Lower leg skin (tissue), 4 donors: ENCODE measurements at regions not wholly inside any gene's neighbourhood (a gene's known extent, or its start where the extent isn't known, plus 50 kb on each side); places are given as distances from the start of the nearest gene placed in this dataset.

Source experiments
- DNase-seq, 2 donors: peaks; one replicate each; pipeline ENCODE4 v3.0.0-alpha.2; 2019; ENCODE audit warnings: low spot score in 2 of 2
- H3K4me3 ChIP-seq: fragments of 200-600 bp; sonication (generic); 2 replicates; pipeline ENCODE4 v1.5.1; 2017; ENCODE audit warnings: mild to moderate bottlenecking, low read depth; ENCODE audit not compliant: poor library complexity, severe bottlenecking
- CTCF ChIP-seq, 3 donors: fragments of 450-650 bp; IDR thresholded peaks; one replicate each; pipeline ENCODE4 v1.5.1; 2016; ENCODE audit warnings: antibody characterized with exemption in 3 of 3, mild to moderate bottlenecking in 3 of 3, moderate library complexity in 2 of 3
- POLR2A ChIP-seq, 2 donors: fragments of 450-650 bp; IDR thresholded peaks; one replicate each; pipeline ENCODE4 v1.6.1; 2016 to 2017; ENCODE audit warnings: antibody characterized with exemption in 2 of 2, mild to moderate bottlenecking in 1 of 2, moderate library complexity in 1 of 2
- WGBS, 2 donors: methylation state at CpG; one replicate each; pipeline ENCODE4 v1.1.5; 2018; 5-methylcytosine and 5-hydroxymethylcytosine counted together
- intact Hi-C: fragments of 100-400 bp; cut with DNase I; formaldehyde crosslinking; loops from one replicate; pipeline ENCODE4 v1.15.0; 2023; ENCODE audit warnings: low total_unique reads

GRCh38 chr3:88809993-88810392, 297.4 kb upstream of the EPHA3 start:
- no peak for DNase-seq
- TF ChIP-seq CTCF (IDR thresholded peaks at IDR 0.05) (no peak), POLR2A (IDR thresholded peaks at IDR 0.05) (no peak)
- no peak overlapping the region for H3K4me3 ChIP-seq
- WGBS, 2 donors: 21 to 24% methylated on average over 2 of the region's 2 CpGs
- intact Hi-C loops: no loop called here

- intact Hi-C loops: no loop called here
- no peak for DNase-seq
- no peak for TF ChIP-seq CTCF (IDR thresholded peaks at IDR 0.05)
- TF ChIP-seq POLR2A (IDR thresholded peaks at IDR 0.05): no peak
- no peak overlapping the region for H3K4me3 ChIP-seq
- 26 to 36% methylated on average over 4 of the region's 4 CpGs for WGBS, 2 donors
Observed at GRCh38 chr3:88810455-88810854, 297.0 kb upstream of the EPHA3 start.

GRCh38 chr3:88811096-88811495, 296.3 kb upstream of the EPHA3 start:
- WGBS, 2 donors: 58 to 60% methylated on average over 3 of the region's 3 CpGs
- intact Hi-C loops: no loop called here
- TF ChIP-seq CTCF (IDR thresholded peaks at IDR 0.05): no peak
- no peak for TF ChIP-seq POLR2A (IDR thresholded peaks at IDR 0.05)
- no peak for DNase-seq
- no peak overlapping the region for H3K4me3 ChIP-seq

- intact Hi-C loops: no loop called here
- no peak overlapping the region for H3K4me3 ChIP-seq
- DNase-seq: no peak
- no peak for TF ChIP-seq CTCF (IDR thresholded peaks at IDR 0.05)
- 90 to 93% methylated on average over 5 of the region's 5 CpGs for WGBS, 2 donors
Observed at GRCh38 chr3:88812576-88812975, 294.8 kb upstream of the EPHA3 start.

GRCh38 chr3:88816445-88816844, 291.0 kb upstream of the EPHA3 start:
- intact Hi-C loops: no loop called here
- no peak overlapping the region for H3K4me3 ChIP-seq
- TF ChIP-seq CTCF (IDR thresholded peaks at IDR 0.05) (no peak), POLR2A (IDR thresholded peaks at IDR 0.05) (no peak)
- DNase-seq: no peak
- 82 to 92% methylated on average over 4 of the region's 4 CpGs for WGBS, 2 donors
